ENCODE measurements at regions not wholly inside any gene's neighbourhood (a gene's known extent, or its start where the extent isn't known, plus 50 kb on each side); places are given as distances from the start of the nearest gene placed in this dataset.

- TF ChIP-seq CTCF (IDR thresholded peaks at IDR 0.05; ENCODE audit: poor library complexity) (no peak), EZH2 (IDR thresholded peaks at IDR 0.05; ENCODE audit: borderline replicate concordance) (no peak)
These were observed 147.9 kb downstream of the DMRT2 start for GRCh38 chr9:1198085-1198484.

All from hepatocyte (in vitro differentiated cells).